ENCODE measurements at regions not wholly inside any gene's neighbourhood (a gene's known extent, or its start where the extent isn't known, plus 50 kb on each side); places are given as distances from the start of the nearest gene placed in this dataset.

DNA sequence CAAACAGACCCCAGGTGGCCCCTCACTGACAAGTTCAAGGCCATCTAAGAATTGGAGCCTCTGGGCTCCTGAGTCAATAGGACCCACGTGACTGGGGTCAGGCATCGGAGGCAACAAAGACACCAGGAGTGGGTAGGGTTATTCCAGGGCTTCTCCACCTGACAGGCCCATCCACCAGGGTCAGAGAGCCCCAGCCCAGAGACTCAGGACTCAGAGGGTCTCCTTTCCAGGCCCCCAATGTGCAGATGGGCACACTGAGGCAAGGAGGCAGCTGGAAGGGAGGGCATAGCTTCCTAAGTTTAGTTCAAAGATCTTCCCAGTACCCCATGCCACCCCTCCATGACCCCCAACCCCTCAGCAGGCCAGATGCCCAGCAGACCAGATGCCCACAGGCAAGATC is 388.6 kb downstream of the MATN1 start:
- CTCF ChIA-PET, result no interaction called here
- no peaks in the 10 kb centered on the region for H3K27me3 ChIP-seq (ENCODE audit: insufficient read depth, low read length)
- TF ChIP-seq, protein P1, sequence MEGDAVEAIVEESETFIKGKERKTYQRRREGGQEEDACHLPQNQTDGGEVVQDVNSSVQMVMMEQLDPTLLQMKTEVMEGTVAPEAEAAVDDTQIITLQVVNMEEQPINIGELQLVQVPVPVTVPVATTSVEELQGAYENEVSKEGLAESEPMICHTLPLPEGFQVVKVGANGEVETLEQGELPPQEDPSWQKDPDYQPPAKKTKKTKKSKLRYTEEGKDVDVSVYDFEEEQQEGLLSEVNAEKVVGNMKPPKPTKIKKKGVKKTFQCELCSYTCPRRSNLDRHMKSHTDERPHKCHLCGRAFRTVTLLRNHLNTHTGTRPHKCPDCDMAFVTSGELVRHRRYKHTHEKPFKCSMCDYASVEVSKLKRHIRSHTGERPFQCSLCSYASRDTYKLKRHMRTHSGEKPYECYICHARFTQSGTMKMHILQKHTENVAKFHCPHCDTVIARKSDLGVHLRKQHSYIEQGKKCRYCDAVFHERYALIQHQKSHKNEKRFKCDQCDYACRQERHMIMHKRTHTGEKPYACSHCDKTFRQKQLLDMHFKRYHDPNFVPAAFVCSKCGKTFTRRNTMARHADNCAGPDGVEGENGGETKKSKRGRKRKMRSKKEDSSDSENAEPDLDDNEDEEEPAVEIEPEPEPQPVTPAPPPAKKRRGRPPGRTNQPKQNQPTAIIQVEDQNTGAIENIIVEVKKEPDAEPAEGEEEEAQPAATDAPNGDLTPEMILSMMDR (IDR thresholded peaks at IDR 0.05 in 2 of 3, conservative IDR thresholded peaks at IDR 0.05 in 1 of 3; ENCODE audit: borderline replicate concordance in 1 of 3, insufficient read depth in 1 of 3, low read depth in 2 of 3, low read length in 2 of 3), result no peak
- TF ChIP-seq ELF1 (IDR thresholded peaks at IDR 0.05; ENCODE audit: borderline replicate concordance, low read depth), result no peak
- TF ChIP-seq, protein P2, sequence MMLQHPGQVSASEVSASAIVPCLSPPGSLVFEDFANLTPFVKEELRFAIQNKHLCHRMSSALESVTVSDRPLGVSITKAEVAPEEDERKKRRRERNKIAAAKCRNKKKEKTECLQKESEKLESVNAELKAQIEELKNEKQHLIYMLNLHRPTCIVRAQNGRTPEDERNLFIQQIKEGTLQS (IDR thresholded peaks at IDR 0.05), result no peak
- TF ChIP-seq SP1 (IDR thresholded peaks at IDR 0.05; ENCODE audit: low read depth), result no peak
- no peak for TF ChIP-seq SRF (IDR thresholded peaks at IDR 0.05; ENCODE audit: low read depth)
- no peak for TF ChIP-seq YY1 (IDR thresholded peaks at IDR 0.05; ENCODE audit: extremely low read depth, insufficient replicate concordance, low read depth, low read length)
- TF ChIP-seq FOSL1 (IDR thresholded peaks at IDR 0.05; ENCODE audit: low read depth), result no peak
- no peak for TF ChIP-seq EZH2phosphoT487 (IDR thresholded peaks at IDR 0.05; ENCODE audit: borderline replicate concordance)
- TF ChIP-seq EGR1 (IDR thresholded peaks at IDR 0.05; ENCODE audit: low read depth), result no peak
- TF ChIP-seq, protein P3, sequence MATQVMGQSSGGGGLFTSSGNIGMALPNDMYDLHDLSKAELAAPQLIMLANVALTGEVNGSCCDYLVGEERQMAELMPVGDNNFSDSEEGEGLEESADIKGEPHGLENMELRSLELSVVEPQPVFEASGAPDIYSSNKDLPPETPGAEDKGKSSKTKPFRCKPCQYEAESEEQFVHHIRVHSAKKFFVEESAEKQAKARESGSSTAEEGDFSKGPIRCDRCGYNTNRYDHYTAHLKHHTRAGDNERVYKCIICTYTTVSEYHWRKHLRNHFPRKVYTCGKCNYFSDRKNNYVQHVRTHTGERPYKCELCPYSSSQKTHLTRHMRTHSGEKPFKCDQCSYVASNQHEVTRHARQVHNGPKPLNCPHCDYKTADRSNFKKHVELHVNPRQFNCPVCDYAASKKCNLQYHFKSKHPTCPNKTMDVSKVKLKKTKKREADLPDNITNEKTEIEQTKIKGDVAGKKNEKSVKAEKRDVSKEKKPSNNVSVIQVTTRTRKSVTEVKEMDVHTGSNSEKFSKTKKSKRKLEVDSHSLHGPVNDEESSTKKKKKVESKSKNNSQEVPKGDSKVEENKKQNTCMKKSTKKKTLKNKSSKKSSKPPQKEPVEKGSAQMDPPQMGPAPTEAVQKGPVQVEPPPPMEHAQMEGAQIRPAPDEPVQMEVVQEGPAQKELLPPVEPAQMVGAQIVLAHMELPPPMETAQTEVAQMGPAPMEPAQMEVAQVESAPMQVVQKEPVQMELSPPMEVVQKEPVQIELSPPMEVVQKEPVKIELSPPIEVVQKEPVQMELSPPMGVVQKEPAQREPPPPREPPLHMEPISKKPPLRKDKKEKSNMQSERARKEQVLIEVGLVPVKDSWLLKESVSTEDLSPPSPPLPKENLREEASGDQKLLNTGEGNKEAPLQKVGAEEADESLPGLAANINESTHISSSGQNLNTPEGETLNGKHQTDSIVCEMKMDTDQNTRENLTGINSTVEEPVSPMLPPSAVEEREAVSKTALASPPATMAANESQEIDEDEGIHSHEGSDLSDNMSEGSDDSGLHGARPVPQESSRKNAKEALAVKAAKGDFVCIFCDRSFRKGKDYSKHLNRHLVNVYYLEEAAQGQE (IDR thresholded peaks at IDR 0.05; ENCODE audit: low read depth), result no peak
- TF ChIP-seq RAD21 (IDR thresholded peaks at IDR 0.05; ENCODE audit: low read depth), result no peak
- no peak for TF ChIP-seq SIN3A (IDR thresholded peaks at IDR 0.05; ENCODE audit: low read depth)
- no peak for TF ChIP-seq POLR2A (IDR thresholded peaks at IDR 0.05; ENCODE audit: borderline replicate concordance, extremely low read depth, insufficient read depth, insufficient read length)
- no peak for TF ChIP-seq ZFX (IDR thresholded peaks at IDR 0.05)
- no peak for TF ChIP-seq CBX3 (IDR thresholded peaks at IDR 0.05; ENCODE audit: low read depth)
- TF ChIP-seq, protein P4, sequence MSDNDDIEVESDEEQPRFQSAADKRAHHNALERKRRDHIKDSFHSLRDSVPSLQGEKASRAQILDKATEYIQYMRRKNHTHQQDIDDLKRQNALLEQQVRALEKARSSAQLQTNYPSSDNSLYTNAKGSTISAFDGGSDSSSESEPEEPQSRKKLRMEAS (IDR thresholded peaks at IDR 0.05), result no peak
- no peak for TF ChIP-seq CEBPB (IDR thresholded peaks at IDR 0.05; ENCODE audit: low read depth)
- TF ChIP-seq JUND (IDR thresholded peaks at IDR 0.05), result no peak
- TF ChIP-seq EZH2 (IDR thresholded peaks at IDR 0.05), result no peak
- no TSS peak for BruUV-seq (replicated peaks)
- POLR2A ChIA-PET, result no interaction called here
- H2AFZ ChIP-seq (ENCODE audit: low read depth, low read length, poor library complexity, severe bottlenecking), result no peak overlapping the region
- no peaks in the 10 kb centered on the region for H3K79me2 ChIP-seq (ENCODE audit: insufficient read depth, low read length)
- no peak overlapping the region for H3K4me3 ChIP-seq (replicated peaks in 1 of 2; ENCODE audit: low read depth in 1 of 2, low read length in 2 of 2)
- ATAC-seq (no peak), DNase-seq (ENCODE audit: low read depth, low spot score) (no peak)
- intact Hi-C loops (cut with micrococcal nuclease), result no loop called here
- RAD21 ChIA-PET (ENCODE audit: low non-redundant PET in 1 of 2, low total read pairs in 2 of 2, uncharacterized antibody in 2 of 2, unreplicated experiment in 2 of 2), result no interaction called here
- H3K27ac ChIP-seq (ENCODE audit: low read depth, low read length), result no peak overlapping the region
- H3K9me3 ChIP-seq (ENCODE audit: control insufficient read depth in 1 of 2, insufficient read depth in 1 of 2, low read depth in 1 of 2, low read length in 2 of 2), result no peaks in the 10 kb centered on the region
- H3K9ac ChIP-seq (ENCODE audit: low read length), result no peak overlapping the region
- H3K4me1 ChIP-seq (ENCODE audit: control insufficient read depth in 1 of 2, insufficient read depth in 2 of 2, low read length in 2 of 2), result no peaks in the 10 kb centered on the region
- no peaks in the 10 kb centered on the region for H3K36me3 ChIP-seq (ENCODE audit: control insufficient read depth in 1 of 2, insufficient read depth in 2 of 2, low read length in 2 of 2)
- no peak overlapping the region for H3K4me2 ChIP-seq (ENCODE audit: low read length)
- H4K20me1 ChIP-seq (ENCODE audit: insufficient read depth), result no peaks in the 10 kb centered on the region
- H3K9me2 ChIP-seq (ENCODE audit: insufficient read depth), result no peaks in the 10 kb centered on the region

Data from HCT116 (cell line).